Ovary (tissue), 3 donors: ENCODE measurements at regions not wholly inside any gene's neighbourhood (a gene's known extent, or its start where the extent isn't known, plus 50 kb on each side); places are given as distances from the start of the nearest gene placed in this dataset.

Source experiments
- CTCF ChIP-seq, 3 donors: fragments of 450-650 bp in 2 of 3; fragments of 200-600 bp in 1 of 3; IDR thresholded peaks; one replicate each; pipeline versions ENCODE4 v1.5.1 to v1.8.0; 2016 to 2022; ENCODE audit warnings: antibody characterized with exemption in 3 of 3, mild to moderate bottlenecking in 1 of 3
- EP300 ChIP-seq: sonication (generic); formaldehyde crosslinking; IDR thresholded peaks from one replicate; pipeline ENCODE4 v1.6.1; 2017; ENCODE audit warnings: antibody characterized with exemption
- POLR2A ChIP-seq: fragments of 450-650 bp; IDR thresholded peaks from one replicate; pipeline ENCODE4 v1.6.1; 2017; ENCODE audit warnings: antibody characterized with exemption, mild to moderate bottlenecking, moderate library complexity
- donor health status: DM: no; HTN: no; CAD: no.

GRCh38 chr6:40948570-40948969 is 90.5 kb downstream of the UNC5CL start:
- no peak for TF ChIP-seq CTCF (IDR thresholded peaks at IDR 0.05)
- TF ChIP-seq POLR2A: no peak
- no peak for TF ChIP-seq EP300
